Middle frontal gyrus (tissue), 1 donor: ENCODE measurements at regions not wholly inside any gene's neighbourhood (a gene's known extent, or its start where the extent isn't known, plus 50 kb on each side); places are given as distances from the start of the nearest gene placed in this dataset.

Source experiments
- DNase-seq: peaks from one replicate; pipeline ENCODE4 v3.0.0-alpha.2; 2015; ENCODE audit warnings: low spot score; ENCODE audit errors: extremely low spot score

DNA sequence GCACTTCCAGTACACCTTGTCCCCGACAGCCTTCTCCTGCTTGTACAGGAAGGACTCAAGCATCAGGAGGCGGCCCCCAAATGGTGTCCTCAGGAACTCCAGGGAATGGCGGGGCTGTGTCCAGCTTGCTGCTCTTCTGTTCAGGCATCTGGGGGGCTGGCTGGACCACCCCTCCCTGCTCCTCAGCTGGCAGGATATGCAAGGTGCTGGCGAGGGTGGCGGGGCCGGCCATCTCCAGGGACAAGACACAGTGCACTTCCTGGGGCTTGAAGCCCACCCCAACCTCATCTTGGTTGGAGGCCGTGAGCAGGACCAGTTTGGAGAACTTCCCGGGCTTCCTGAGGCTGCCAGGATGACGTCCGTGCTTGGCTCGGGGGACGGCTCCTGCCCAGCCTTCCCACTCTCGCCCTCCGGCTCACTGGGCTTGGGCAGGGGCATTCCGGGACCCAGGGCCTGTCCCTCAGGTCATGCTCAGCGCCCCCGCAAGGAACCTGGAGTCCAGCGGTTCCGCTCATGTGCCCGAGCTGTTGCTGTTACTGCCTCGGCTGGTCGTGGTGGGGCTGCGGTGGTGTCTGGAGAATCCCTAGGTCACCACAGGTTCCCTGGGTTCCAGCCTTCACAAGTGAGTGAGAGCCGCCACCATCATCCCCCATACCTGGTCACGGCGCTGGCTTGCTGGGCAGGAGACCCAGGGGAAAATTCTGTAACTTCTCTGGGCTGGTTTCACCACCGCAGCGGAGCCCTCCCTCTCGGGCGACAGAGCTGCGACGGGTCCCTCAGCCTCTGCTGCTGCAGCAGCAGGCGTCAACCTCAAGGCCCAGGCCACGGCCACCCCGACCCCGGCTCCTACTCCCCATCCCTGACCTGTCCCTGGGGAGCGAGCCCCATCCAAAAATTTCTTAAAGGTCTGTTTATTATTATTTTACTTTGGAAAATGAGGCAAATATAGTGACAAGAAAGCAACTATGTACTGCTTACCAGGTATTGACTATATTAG is 82.8 kb upstream of the FXR1 start:
- DNase-seq, result no peak

DNA sequence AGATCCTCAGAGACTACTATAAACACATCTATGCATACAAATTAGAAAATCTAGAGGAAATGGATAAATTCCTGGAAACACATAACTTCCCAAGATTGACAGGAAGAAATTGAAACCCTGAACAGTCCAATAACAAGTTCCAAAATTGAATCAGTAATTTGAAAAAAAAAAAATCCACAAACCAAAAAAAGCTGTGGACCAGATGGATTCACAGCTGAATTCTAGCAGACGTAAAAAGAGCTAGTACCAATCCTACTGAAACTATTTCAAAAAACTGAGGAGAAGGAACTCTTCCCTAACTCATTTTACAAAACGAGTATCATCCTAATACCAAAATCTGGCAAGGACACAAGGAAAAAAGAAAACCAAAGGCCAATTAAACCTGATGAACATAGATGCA is 77.0 kb upstream of the FXR1 start:
- DNase-seq, result no peak

DNA sequence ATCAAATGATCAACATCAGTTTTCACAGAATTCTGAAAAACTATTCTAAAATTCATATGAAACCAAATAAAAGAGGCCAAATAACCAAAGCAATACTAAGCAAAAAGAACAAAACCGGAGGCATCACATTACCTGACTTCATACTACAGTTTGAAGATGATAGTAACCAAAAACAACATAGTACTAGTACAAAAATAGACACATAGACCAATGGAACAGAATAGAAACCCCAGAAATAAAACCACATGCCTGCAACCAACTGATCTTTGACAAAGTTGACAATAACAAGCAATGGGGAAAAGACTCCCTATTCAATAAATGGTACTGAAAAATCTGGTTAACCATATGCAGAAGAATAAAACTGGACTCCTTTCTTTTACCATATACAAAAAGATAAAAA is 75.7 kb upstream of the FXR1 start:
- DNase-seq, result no peak

DNA sequence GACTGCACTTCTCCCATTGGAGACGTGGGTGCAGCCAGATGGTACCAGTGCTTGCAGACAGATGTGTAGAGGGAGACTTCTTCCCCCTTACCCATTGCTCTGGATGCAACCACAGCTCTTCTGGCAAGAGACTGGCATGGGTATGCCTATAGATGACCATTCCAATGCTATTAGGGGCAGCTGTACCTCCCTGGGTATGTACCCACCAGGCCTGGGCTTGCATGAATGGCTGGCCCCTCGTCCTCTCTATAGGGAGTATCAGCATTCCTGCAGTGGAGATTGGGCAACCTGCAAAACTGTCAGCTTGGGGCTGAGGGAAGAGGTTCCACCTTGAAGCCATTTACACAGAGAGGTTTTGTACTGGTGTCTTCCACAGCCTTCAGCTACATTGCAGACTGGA is 57.6 kb upstream of the FXR1 start:
- DNase-seq, result no peak

DNA sequence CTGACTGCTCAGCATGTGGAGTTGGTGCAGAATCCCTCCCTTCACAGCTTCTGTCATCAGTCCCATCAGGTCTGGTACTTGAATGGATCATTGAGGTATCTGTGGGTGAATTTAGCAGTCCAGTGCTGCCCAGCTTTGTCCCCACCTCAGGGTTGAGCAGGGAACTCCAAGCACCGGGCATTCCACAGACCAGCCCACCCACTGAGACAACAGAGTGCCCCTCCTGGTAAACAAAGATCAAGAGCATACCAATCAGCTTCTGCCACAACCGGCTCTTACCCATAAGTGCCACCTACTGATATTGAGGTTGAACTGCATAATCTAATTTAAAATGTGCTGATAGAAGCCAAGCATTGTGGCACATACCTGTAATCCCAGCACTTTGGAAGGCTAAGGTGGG is 57.1 kb upstream of the FXR1 start:
- DNase-seq, result no peak

DNA sequence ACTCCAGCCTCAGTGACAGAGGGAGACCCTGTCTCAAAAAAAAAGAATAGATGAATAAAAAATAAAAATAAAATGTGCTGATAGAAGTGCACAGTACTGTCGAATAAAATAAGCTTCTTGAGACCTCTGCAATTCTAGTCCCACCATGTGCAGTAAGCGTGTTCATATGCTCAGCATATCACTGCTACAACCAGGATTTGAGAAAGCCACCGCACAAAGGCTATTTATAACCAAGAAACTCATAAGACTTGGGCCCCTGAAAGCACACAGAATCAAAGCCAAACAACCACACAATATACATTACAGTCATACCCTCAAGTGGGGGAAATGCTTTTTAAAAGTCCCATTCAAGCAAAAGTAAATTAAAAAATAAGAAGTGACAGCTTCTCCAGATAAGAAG is 56.5 kb upstream of the FXR1 start:
- no peak for DNase-seq

DNA sequence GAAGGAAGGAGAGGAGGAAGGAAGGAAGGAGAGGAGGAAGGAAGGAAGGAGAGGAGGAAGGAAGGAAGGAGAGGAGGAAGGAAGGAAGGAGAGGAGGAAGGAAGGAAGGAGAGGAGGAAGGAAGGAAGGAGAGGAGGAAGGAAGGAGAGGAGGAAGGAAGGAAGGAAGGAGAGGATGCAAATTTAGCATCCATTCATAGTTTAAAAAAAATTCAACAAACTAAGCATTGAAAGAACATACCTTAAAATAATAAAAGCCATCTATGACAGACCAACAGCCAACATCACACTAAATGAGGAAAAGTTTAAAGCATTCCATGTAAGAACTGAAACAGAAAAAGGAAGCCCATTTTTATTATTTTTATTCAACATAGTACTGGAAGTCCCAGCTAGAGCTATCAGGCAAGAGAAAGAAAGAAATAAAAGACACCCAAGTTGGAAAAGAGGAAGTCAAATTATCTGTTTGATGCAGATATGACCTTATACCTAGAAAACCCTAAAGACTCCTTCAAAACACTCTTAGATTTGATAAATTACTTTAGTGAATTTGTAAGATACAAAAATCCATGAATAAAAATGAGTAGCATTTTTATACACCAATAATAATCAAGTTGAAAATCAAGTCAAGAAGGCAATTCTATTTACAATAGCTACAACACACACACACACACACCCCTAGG is 52.2 kb upstream of the FXR1 start:
- DNase-seq, result no peak
